ENCODE measurements at regions not wholly inside any gene's neighbourhood (a gene's known extent, or its start where the extent isn't known, plus 50 kb on each side); places are given as distances from the start of the nearest gene placed in this dataset.

DNA sequence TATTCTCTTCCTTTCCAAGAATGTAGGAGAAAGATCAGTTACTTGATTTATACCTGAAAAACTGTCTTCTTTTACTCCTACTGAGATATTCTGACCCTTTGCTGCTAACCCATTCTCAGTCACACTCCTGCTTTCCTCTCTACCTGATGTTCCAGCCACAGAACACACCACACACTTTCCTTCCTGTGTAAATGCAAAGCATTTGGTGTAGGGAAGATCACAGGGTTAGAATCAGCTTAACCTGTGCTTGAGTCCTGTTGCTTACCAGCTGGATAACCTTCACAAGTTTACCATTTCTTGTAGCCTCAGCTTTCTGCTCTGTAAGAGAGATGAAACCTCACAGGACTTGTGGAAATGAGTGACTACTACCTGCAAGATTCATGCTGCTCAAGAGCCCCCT is 489.8 kb upstream of the GOLIM4 start:
- no peak for TF ChIP-seq POLR2A (IDR thresholded peaks at IDR 0.05)
- TF ChIP-seq, protein P1, sequence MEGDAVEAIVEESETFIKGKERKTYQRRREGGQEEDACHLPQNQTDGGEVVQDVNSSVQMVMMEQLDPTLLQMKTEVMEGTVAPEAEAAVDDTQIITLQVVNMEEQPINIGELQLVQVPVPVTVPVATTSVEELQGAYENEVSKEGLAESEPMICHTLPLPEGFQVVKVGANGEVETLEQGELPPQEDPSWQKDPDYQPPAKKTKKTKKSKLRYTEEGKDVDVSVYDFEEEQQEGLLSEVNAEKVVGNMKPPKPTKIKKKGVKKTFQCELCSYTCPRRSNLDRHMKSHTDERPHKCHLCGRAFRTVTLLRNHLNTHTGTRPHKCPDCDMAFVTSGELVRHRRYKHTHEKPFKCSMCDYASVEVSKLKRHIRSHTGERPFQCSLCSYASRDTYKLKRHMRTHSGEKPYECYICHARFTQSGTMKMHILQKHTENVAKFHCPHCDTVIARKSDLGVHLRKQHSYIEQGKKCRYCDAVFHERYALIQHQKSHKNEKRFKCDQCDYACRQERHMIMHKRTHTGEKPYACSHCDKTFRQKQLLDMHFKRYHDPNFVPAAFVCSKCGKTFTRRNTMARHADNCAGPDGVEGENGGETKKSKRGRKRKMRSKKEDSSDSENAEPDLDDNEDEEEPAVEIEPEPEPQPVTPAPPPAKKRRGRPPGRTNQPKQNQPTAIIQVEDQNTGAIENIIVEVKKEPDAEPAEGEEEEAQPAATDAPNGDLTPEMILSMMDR (IDR thresholded peaks at IDR 0.05) = no peak

All from right lobe of liver (tissue), 4 donors.